GM18517 (cell line): ENCODE measurements at regions not wholly inside any gene's neighbourhood (a gene's known extent, or its start where the extent isn't known, plus 50 kb on each side); places are given as distances from the start of the nearest gene placed in this dataset.

Source experiments
- ATAC-seq: cut with Tn5 transposase; IDR thresholded peaks from one replicate; pipeline ENCODE4 v1.9.1; 2021; ENCODE audit warnings: mild to moderate bottlenecking, moderate library complexity; ENCODE audit not compliant: unreplicated experiment

DNA sequence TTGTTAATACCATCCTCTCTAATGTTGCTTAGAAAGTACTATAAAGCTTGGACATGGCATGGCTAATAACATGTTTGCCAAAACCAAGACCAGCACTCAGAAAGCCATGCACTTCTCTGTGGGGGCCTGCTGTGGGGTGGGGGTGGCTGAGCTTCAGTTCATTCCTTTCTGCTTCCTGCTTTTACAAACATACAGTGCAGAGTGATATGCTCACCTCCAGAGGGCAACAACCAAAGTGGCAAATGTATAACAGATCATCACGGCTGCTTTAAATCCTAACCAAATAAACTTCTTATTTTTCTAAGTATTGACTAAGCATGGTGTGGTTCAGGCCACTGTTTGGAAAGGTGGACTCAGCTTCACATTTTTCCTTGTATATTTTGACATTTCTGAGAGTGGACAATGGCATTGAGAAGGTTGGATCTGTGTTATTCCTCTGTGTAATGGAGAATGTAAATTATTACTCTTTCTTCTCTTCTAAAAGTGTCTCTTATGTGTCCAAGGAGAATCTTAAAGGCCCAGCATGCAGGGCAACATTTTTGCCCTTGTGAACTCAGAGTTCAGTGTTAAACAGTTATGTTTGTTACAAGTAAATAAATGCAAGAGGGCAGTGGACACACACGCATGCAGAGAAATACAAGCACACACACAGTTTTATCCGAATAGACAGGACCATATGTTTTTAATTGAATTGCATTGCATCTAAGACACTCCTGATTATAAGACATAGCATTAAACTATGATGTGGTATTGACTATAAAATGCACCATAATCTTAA, 186.1 kb downstream of the HERPUD2 start:
- no peak for ATAC-seq

DNA sequence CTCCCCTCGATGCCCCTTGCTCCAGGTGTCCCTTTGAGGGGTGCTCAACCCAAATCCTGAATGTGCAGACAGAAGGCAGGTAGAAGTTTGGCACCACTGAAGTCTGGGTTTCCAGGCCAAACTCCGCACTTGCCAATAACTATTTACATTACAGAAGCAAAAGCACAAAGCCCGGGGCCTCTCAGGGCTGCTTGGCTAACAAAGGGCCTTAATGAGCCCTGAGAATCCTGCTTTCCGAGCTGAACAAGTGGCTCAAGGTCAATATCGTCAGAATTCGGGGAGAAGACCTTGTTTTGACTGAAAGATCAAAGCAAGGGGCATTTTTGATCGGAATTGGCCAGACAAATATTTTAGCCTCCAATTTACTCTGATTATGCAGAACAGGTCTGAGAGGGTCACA, 189.9 kb downstream of the HERPUD2 start:
- ATAC-seq = no peak

DNA sequence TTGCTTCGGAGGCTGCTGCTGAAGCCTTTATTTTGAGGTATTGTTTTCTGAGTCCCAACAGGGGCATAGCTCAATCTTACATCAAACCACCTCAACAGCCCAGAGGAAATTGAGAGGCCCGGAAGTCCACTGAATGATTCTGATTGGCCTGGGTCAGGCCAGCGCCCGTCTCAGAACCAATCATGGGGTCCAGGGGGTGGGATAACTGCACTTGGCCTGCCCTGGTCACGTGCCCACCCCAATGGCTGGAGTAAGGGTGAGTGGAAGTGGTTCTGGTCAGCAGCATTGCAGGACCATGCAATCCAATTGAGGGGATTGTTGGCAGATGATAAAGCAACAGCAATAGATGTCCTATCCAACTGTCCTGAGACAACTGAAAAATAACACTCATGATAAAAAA, 190.6 kb downstream of the HERPUD2 start:
- no peak for ATAC-seq

- ATAC-seq = no peak
Measured at GRCh38 chr7:35501681-35502080, 193.3 kb downstream of the HERPUD2 start.

- no peak for ATAC-seq
Measured at GRCh38 chr7:35499226-35499625, 195.7 kb downstream of the HERPUD2 start.

GRCh38 chr7:35498416-35498815, 196.5 kb downstream of the HERPUD2 start:
- ATAC-seq = no peak

GRCh38 chr7:35495844-35496243, 199.1 kb downstream of the HERPUD2 start:
- no peak for ATAC-seq

- no peak for ATAC-seq
Measured at GRCh38 chr7:35495377-35495776, 199.6 kb downstream of the HERPUD2 start.

GRCh38 chr7:35494407-35494806, 200.5 kb downstream of the HERPUD2 start:
- no peak for ATAC-seq

GRCh38 chr7:35492451-35493175, 202.3 kb downstream of the HERPUD2 start:
- ATAC-seq = no peak

GRCh38 chr7:35491233-35491632, 203.7 kb downstream of the HERPUD2 start:
- no peak for ATAC-seq

DNA sequence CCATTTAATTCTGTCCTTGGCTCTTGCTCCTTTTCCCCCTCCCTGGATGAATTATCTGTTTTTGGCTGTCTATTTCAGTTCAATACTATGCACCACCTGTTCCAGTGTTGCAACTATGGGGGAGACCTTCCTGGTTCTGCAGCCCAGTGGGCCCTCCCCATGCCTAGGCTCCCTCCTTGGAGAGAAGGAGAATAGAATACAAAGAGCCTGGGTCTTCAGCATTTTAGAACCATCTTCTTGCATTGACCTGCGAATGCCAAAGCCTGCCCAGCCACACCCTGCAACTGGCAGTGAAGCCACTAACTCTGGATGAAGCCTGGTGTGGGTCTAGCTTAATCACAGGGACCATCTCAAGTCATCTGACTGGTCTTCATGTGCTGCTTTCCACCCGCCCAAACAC, 207.1 kb downstream of the HERPUD2 start:
- no peak for ATAC-seq

DNA sequence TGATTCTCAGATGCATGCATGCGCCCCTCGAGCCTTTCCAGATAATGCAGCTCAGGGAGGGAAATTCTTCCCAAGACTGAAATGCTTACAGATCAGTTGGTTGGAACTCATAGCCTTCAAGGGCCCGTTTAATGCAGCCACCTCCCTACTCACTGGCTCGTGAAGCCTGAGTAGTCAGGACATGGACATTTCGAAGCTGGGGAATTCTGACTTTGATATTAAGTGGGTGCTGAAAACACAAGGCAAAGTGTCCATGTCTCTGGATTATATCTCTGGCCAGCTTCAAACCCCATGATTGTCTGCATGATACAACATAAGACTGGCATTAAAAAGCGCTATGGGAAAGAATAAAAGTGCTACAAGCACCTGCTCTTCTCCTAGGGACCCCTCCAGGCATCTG, 207.5 kb downstream of the HERPUD2 start:
- no peak for ATAC-seq

GRCh38 chr7:35485436-35485835, 209.5 kb downstream of the HERPUD2 start:
- no peak for ATAC-seq

DNA sequence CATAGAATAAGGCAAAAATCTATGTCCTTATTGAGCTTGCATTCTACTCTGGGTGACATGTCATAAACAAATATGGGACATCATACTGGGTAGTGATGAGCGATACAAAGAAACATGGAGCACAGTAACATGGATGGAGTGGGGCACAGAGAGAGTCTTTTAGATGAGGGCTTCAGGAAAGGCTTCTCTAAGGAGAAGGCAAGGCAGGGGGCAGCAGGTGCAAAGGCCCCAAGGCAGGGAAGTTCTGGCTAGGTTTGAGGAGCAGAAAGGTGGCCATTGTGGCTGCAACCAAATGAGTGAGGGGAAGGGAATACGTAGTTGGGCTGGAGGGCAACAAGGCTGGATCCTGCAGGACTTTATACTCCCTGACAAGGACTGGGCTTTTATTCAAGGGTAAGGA, 211.4 kb downstream of the HERPUD2 start:
- no peak for ATAC-seq

DNA sequence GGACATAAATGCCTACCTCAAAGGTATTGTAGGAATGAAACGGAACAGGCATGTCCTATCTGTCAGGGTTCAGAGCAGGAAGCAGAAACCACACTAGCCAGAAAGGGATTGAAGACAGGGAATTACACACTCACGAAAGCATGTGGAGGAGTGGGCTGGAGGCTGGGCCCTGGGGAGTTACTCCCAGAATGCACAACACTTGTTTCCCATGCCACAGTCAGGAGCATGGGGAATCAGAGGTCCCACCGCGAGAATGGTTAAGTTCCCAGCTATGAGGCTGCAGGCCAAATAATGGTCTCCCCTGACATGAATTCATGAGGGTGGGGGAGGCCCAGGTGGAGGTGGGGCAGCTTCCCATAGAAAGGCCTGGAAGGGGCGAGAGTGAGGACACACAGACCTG, 212.7 kb downstream of the HERPUD2 start:
- ATAC-seq = no peak

DNA sequence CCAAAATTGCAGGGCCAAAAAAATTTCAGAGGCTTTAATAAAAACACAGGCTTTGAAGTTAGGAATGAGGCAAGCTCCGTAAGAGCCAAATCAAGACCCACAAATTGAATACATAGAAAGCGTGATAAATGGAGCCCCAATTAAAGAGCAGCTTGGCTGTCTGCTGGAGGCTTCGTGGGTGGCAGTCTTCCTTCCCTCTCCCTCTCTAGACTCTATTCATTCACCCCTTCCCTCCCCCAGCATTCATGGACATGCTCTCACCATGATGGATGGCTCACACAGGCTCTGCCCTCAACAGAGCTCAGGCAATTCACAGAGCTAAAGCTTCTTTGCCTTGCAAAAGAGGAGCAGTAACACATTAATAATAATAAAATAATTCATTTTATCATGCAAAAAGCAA, 214.1 kb downstream of the HERPUD2 start:
- ATAC-seq = no peak

GRCh38 chr7:35477609-35478008, 217.3 kb downstream of the HERPUD2 start:
- no peak for ATAC-seq

GRCh38 chr7:35474100-35474499, 220.2 kb upstream of the TBX20 start:
- no peak for ATAC-seq

- ATAC-seq = no peak
Measured at GRCh38 chr7:35468606-35469005, 214.7 kb upstream of the TBX20 start.

GRCh38 chr7:35467456-35467978, 213.6 kb upstream of the TBX20 start:
- ATAC-seq = no peak

DNA sequence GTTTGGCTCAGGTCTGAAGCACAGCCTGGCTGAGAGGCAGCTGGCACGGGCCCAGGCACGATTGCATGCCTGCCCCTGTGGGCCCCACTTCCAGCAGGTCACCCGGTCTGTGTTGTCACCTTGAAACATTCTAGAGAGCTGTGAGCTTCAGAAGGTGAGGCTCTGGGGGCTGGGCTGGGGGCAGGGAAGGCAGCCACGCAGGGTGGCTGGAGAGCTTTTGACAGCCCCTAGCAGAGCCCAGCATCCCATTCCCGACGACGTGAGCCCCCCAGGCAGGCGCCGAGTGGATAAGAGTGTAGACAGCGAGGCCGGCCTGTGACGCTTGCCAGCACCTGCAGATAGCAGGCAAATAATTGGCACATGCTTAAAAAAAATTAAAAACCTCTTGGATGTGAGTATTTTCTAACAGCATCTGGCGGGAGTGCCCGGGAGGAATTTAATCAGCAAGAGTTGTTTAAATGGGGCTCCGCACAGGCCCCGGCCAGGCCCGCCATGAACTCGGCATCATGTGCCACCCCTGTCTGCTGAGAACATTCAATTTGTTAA, 212.0 kb upstream of the TBX20 start:
- ATAC-seq = no peak
